ENCODE measurements at regions not wholly inside any gene's neighbourhood (a gene's known extent, or its start where the extent isn't known, plus 50 kb on each side); places are given as distances from the start of the nearest gene placed in this dataset.
"Not testable (repeated sequence)": the region's sequence is repeated elsewhere in the genome, so short reads cannot be mapped to it uniquely, and the experiment has no call there.

DNA sequence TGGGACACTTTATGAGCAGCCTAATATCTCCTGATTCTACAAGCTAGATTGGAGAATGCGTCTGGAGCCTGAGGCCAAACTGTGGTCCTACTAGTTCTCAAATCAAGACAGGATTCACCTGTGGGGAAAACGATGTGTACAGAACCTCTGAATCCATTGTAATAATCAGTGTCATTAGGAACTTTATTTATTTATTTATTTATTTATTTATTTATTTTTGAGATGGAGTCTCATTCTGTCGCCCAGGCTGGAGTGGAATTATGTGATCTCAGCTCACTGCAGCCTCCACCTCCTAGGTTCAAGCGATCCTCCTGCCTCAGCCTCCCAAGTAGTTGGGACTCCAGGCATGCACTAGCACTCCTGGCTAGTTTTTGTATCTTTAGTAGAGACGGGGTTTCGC, 52.6 kb upstream of the KIF26B start:
- WGBS (ENCODE audit: insufficient coverage, insufficient replicate concordance, low lambda C conversion rate, missing lambda C conversion rate), result 37% methylated on average over 6 of the region's 6 CpGs
- RAD21 ChIA-PET (ENCODE audit: unreplicated experiment); FAIRE-seq; ATAC-seq; H2AFZ ChIP-seq (ENCODE audit: control insufficient read depth, low read depth, low read length); H3K36me3 ChIP-seq (ENCODE audit: control insufficient read depth in 2 of 2, insufficient read depth in 2 of 2, low read length in 1 of 2); intact Hi-C loops (cut with micrococcal nuclease; ENCODE audit: unreplicated experiment); H3K9me3 ChIP-seq (replicated peaks; ENCODE audit: control insufficient read depth, insufficient read depth, low read length); H3K9ac ChIP-seq (ENCODE audit: control insufficient read depth, insufficient read depth, low read length); DNase-seq (ENCODE audit: low read depth, low spot score); BruUV-seq (replicated peaks); H3K4me3 ChIP-seq; H3K4me1 ChIP-seq (ENCODE audit: control insufficient read depth, insufficient read depth, low read length); in situ Hi-C loops (cut with MboI); H3K27me3 ChIP-seq (replicated peaks in 1 of 2; ENCODE audit: control insufficient read depth in 2 of 2, insufficient read depth in 2 of 2, low read length in 1 of 2); H3K27ac ChIP-seq (ENCODE audit: control insufficient read depth, insufficient read depth); H3K79me2 ChIP-seq (ENCODE audit: control insufficient read depth, insufficient read depth, low read length); POLR2A ChIA-PET; SMC1A ChIA-PET (ENCODE audit: uncharacterized antibody, unreplicated experiment); CTCF ChIA-PET; H4K20me1 ChIP-seq (ENCODE audit: control insufficient read depth, insufficient read depth); H3K4me2 ChIP-seq (ENCODE audit: control insufficient read depth, insufficient read depth): not testable (repeated sequence)

DNA sequence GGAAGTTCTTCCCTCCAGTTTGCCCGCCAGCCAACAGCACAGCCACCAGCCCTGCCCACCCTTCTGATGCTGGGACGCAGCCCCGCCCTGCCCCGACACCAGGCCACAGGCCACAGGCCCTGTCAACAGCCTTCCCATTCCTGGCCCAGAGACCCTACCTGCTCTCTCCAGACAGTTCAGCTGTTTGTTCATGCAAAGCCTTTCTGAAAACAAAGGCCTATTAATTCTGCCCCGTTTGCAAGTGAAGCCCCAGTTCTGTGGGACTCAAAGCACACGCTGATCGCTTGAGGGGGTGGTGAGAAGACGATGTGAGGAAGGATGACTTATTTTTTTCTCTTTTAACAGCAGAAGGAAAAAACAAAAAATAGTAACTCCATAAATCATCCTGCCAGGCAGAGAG, 55.4 kb upstream of the KIF26B start:
- DNase-seq (ENCODE audit: low read depth, low spot score) (no peak), ATAC-seq (no peak), FAIRE-seq (no peak)
- ChIA-PET POLR2A (no interaction called here), RAD21 (ENCODE audit: unreplicated experiment) (no interaction called here), SMC1A (ENCODE audit: uncharacterized antibody, unreplicated experiment) (no interaction called here), CTCF (no interaction called here)
- Histone ChIP-seq H3K27me3 (replicated peaks in 1 of 2; ENCODE audit: control insufficient read depth in 2 of 2, insufficient read depth in 2 of 2, low read length in 1 of 2) (no peaks in the 10 kb centered on the region; a peak in 1 of 4 replicates), H3K9me3 (replicated peaks; ENCODE audit: control insufficient read depth, insufficient read depth, low read length) (no peaks in the 10 kb centered on the region), H3K36me3 (ENCODE audit: control insufficient read depth in 2 of 2, insufficient read depth in 2 of 2, low read length in 1 of 2) (no peaks in the 10 kb centered on the region), H2AFZ (ENCODE audit: control insufficient read depth, low read depth, low read length) (no peak overlapping the region), H3K9ac (ENCODE audit: control insufficient read depth, insufficient read depth, low read length) (no peak overlapping the region), H3K4me2 (ENCODE audit: control insufficient read depth, insufficient read depth) (no peak overlapping the region), H3K4me3 (no peak overlapping the region), H3K79me2 (ENCODE audit: control insufficient read depth, insufficient read depth, low read length) (no peaks in the 10 kb centered on the region), H3K4me1 (ENCODE audit: control insufficient read depth, insufficient read depth, low read length) (no peaks in the 10 kb centered on the region), H3K27ac (ENCODE audit: control insufficient read depth, insufficient read depth) (no peak overlapping the region), H4K20me1 (ENCODE audit: control insufficient read depth, insufficient read depth) (no peaks in the 10 kb centered on the region)
- no TSS peak for BruUV-seq (replicated peaks)
- in situ Hi-C loops (cut with MboI) (no loop called here), intact Hi-C loops (cut with micrococcal nuclease; ENCODE audit: unreplicated experiment) (no loop called here)
- 76% methylated on average over 8 of the region's 8 CpGs for WGBS (ENCODE audit: insufficient coverage, insufficient replicate concordance, low lambda C conversion rate, missing lambda C conversion rate)
- TF ChIP-seq, protein P1, sequence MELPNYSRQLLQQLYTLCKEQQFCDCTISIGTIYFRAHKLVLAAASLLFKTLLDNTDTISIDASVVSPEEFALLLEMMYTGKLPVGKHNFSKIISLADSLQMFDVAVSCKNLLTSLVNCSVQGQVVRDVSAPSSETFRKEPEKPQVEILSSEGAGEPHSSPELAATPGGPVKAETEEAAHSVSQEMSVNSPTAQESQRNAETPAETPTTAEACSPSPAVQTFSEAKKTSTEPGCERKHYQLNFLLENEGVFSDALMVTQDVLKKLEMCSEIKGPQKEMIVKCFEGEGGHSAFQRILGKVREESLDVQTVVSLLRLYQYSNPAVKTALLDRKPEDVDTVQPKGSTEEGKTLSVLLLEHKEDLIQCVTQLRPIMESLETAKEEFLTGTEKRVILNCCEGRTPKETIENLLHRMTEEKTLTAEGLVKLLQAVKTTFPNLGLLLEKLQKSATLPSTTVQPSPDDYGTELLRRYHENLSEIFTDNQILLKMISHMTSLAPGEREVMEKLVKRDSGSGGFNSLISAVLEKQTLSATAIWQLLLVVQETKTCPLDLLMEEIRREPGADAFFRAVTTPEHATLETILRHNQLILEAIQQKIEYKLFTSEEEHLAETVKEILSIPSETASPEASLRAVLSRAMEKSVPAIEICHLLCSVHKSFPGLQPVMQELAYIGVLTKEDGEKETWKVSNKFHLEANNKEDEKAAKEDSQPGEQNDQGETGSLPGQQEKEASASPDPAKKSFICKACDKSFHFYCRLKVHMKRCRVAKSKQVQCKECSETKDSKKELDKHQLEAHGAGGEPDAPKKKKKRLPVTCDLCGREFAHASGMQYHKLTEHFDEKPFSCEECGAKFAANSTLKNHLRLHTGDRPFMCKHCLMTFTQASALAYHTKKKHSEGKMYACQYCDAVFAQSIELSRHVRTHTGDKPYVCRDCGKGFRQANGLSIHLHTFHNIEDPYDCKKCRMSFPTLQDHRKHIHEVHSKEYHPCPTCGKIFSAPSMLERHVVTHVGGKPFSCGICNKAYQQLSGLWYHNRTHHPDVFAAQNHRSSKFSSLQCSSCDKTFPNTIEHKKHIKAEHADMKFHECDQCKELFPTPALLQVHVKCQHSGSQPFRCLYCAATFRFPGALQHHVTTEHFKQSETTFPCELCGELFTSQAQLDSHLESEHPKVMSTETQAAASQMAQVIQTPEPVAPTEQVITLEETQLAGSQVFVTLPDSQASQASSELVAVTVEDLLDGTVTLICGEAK (IDR thresholded peaks at IDR 0.05; ENCODE audit: borderline replicate concordance), result no peak
- TF ChIP-seq BRCA1 (IDR thresholded peaks at IDR 0.05; ENCODE audit: low read depth, low read length) (no peak), SMAD5 (IDR thresholded peaks at IDR 0.05; ENCODE audit: low read depth) (no peak), MYB (IDR thresholded peaks at IDR 0.05; ENCODE audit: borderline replicate concordance, low read depth, low read length) (no peak), POLR2AphosphoS2 (IDR thresholded peaks at IDR 0.05; ENCODE audit: low read depth, low read length) (no peak)
- TF ChIP-seq, protein P2, sequence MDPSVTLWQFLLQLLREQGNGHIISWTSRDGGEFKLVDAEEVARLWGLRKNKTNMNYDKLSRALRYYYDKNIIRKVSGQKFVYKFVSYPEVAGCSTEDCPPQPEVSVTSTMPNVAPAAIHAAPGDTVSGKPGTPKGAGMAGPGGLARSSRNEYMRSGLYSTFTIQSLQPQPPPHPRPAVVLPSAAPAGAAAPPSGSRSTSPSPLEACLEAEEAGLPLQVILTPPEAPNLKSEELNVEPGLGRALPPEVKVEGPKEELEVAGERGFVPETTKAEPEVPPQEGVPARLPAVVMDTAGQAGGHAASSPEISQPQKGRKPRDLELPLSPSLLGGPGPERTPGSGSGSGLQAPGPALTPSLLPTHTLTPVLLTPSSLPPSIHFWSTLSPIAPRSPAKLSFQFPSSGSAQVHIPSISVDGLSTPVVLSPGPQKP (IDR thresholded peaks at IDR 0.05; ENCODE audit: low read depth, low read length), result no peak
